Coronary artery (tissue), 2 donors: ENCODE measurements at regions not wholly inside any gene's neighbourhood (a gene's known extent, or its start where the extent isn't known, plus 50 kb on each side); places are given as distances from the start of the nearest gene placed in this dataset.
"Not testable (repeated sequence)": the region's sequence is repeated elsewhere in the genome, so short reads cannot be mapped to it uniquely, and the experiment has no call there.

Source experiments
- DNase-seq: peaks from one replicate; pipeline ENCODE4 v3.0.0-alpha.2; 2017; ENCODE audit warnings: low spot score
- H3K27ac ChIP-seq, 2 donors: fragments of 200-600 bp; sonication (generic); one replicate each; pipeline ENCODE4 v1.5.1; 2016 to 2019
- H3K4me3 ChIP-seq: fragments of 200-600 bp; sonication (generic); 2 replicates; pipeline ENCODE4 v1.5.1; 2016; ENCODE audit warnings: mild to moderate bottlenecking, moderate library complexity
- CTCF ChIP-seq: fragments of 200-600 bp; sonication (generic); IDR thresholded peaks from one replicate; pipeline ENCODE4 v1.5.1; 2019; ENCODE audit warnings: antibody characterized with exemption

DNA sequence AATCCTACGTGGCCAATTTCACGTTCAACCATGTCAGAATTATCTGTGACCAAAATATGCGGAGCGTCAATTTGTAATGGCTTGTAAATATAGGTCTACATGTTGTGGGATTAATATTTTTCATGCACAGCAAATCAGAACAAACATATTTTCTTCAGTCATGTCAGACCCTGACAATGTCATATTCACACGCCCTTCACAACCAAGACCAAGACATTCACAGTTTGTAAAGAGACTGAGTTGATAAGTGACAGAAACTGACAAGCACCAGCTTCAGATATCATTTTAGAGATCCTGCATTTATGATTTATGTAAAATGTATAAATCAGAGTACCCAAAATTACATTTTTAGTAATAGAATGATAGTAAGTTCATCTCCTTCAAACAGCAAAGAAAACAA lies 57.3 kb upstream of the NOVA1 start:
- no peak for DNase-seq
- TF ChIP-seq CTCF = no peak
- H3K4me3 ChIP-seq = no peak overlapping the region
- H3K27ac ChIP-seq = no peak overlapping the region

DNA sequence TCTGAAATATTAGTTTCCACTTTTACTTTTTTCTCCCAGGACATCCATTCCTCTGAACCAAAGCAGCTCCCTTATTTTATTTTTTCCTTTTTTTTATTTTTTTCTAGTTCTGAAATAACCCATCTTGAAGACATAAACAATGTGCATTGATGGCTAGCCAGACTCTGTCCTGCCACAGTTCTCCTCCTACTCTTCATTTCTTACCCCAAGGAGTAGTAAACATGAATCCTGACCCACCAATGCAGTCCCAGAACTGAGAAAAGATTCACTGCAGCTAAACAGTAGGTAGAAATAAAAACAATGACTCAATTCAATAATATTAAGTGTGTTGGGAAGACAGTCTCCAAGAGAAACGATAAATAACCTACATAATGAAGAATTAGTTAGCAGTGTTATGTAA lies 65.7 kb upstream of the NOVA1 start:
- Histone ChIP-seq H3K4me3 (no peak overlapping the region), H3K27ac (no peak overlapping the region)
- DNase-seq = no peak
- TF ChIP-seq CTCF = no peak

- H3K4me3 ChIP-seq, H3K27ac ChIP-seq, DNase-seq: not testable (repeated sequence)
Measured at GRCh38 chr14:26678732-26679420, 81.0 kb upstream of the NOVA1 start.

DNA sequence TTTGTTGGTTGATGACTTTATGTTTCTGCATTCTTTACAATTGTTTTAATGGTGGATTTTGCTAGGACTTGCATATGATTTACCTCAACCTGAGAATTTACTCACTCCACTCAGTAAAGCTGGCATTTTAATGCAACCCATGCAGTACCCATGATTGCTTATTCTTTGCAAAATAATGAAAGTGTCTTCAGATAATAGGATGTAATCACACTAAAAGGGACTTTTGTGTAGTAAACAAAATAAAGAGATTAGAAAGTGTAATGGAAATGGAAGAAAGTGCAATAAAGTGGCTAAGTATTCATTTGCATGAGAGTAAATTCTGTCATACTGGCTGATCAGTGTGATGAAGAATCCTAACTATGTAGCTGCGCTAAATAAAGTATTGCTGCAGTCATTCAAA lies 87.6 kb upstream of the NOVA1 start:
- no peak for TF ChIP-seq CTCF
- Histone ChIP-seq H3K27ac (no peak overlapping the region), H3K4me3 (no peak overlapping the region)
- DNase-seq = no peak

DNA sequence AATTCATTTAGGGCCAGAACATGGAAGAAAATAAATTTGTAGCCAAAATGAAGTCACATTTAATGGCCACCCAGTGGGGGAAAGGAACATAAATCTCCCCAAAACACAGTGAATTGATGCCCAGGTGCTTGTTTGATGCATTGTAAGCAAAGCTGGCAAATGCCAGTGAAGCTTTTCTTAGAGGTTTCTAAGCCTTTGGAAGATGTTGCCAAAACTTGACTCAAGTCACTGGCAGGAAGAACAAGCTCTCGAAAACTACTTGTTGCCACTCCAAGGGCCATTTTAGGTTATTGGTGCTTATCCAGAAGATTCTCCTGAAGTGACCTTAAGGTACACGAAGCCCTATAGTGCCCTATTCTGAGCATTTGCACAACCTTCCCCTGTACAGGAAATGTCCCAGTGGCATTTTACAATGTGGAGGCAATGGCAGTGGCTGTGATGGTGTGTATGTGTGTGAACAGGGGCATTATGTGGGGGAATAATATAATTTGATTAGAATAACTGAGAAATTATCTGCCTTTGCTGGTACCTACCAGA lies 89.5 kb upstream of the NOVA1 start:
- TF ChIP-seq CTCF = no peak
- no peak overlapping the region for H3K4me3 ChIP-seq
- DNase-seq = no peak
- H3K27ac ChIP-seq = no peak overlapping the region

DNA sequence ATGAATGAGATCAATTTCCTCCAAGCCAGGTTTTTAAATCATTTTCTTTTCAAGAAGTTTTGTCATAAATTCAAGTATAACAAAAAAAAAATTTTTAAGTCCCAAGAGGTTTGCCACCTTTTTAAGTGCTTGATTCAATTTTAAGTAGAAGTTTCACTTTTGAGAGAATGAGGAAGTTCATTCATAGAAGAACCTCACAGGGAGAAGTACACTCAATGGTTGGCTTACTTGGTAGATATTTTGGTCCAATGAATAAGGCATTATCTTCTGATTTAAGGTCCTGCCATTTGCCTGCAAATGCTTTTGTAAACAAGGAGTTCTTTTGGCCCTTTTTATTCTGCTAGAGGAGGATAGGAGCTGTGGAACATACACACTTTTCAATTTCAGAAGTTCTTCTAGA lies 96.7 kb upstream of the NOVA1 start:
- no peak for TF ChIP-seq CTCF
- no peak overlapping the region for H3K27ac ChIP-seq
- H3K4me3 ChIP-seq = no peak overlapping the region
- DNase-seq = no peak

DNA sequence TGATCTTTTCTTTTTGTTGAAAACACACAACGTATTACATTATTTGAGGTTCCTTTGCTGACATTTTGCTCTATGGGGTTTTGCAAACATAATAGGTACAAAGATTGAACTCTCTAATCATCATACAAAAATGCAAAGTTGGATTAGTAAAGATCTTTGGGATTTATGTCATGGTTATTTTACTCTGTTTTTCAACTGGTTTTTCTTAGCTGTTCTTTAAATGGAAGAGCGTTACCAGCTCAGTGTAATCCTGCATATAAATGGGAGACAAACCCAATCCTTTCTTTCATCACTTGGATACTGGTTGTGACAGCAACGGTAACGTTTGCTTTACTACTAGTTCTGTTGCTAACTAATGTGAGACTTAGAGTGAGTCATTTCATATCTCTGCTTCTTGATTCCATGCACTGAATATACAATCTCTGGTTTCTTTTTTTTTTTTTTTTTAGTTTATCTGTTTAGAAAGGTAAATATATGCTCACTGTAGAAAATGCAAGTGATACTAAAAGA lies 104.9 kb upstream of the NOVA1 start:
- no peak overlapping the region for H3K27ac ChIP-seq
- no peak for TF ChIP-seq CTCF
- no peak overlapping the region for H3K4me3 ChIP-seq
- no peak for DNase-seq
